Kidney (tissue), 13 donors: ENCODE measurements at regions not wholly inside any gene's neighbourhood (a gene's known extent, or its start where the extent isn't known, plus 50 kb on each side); places are given as distances from the start of the nearest gene placed in this dataset.

Experiments used
- DNase-seq, 5 donors: peaks; one replicate each; pipeline ENCODE4 v3.0.0-alpha.2; 2013 to 2020
- FAIRE-seq: peaks from 2 replicates; lab custom pipeline; 2012; peaks lifted over from hg19 to GRCh38; lab: Jason Lieb, UNC
- H3K27ac ChIP-seq, 2 donors: one replicate each; pipeline ENCODE4 v1.7.0; 2013; ENCODE audit warnings: low read depth in 2 of 2, low read length in 2 of 2, inconsistent platforms in 1 of 2
- H3K27me3 ChIP-seq: one replicate; pipeline ENCODE4 v1.7.1; 2013; ENCODE audit warnings: low read length, inconsistent platforms; ENCODE audit not compliant: control insufficient read depth, insufficient read depth
- H3K36me3 ChIP-seq, 3 donors: one replicate each; pipeline versions ENCODE4 v1.7.0 to v1.7.1; 2013; ENCODE audit warnings: low read length in 3 of 3, control low read depth in 1 of 3, inconsistent platforms in 1 of 3; ENCODE audit not compliant: insufficient read depth in 3 of 3, control insufficient read depth in 2 of 3
- H3K4me1 ChIP-seq, 3 donors: one replicate each; pipeline versions ENCODE4 v1.7.0 to v1.7.1; 2013; ENCODE audit warnings: low read length in 3 of 3, inconsistent platforms in 1 of 3, low read depth in 1 of 3; ENCODE audit not compliant: control insufficient read depth in 2 of 3, insufficient read depth in 2 of 3
- H3K4me3 ChIP-seq, 3 donors: one replicate each; pipeline versions ENCODE4 v1.7.0 to v1.8.1; 2013; ENCODE audit warnings: low read length in 3 of 3, control low read depth in 1 of 3, inconsistent platforms in 1 of 3
- H3K9ac ChIP-seq, 3 donors: one replicate each; pipeline versions ENCODE4 v1.7.0 to v1.7.1; 2013; ENCODE audit warnings: low read length in 3 of 3, control low read depth in 1 of 3, inconsistent platforms in 1 of 3
- H3K9me3 ChIP-seq, 3 donors: one replicate each; pipeline versions ENCODE4 v1.7.0 to v1.7.1; 2013; ENCODE audit warnings: low read length in 3 of 3, control low read depth in 1 of 3, inconsistent platforms in 1 of 3; ENCODE audit not compliant: control insufficient read depth in 2 of 3, insufficient read depth in 1 of 3
- CTCF ChIP-seq: IDR thresholded peaks from 3 replicates; pipeline ENCODE4 v1.5.1; 2012; ENCODE audit warnings: mild to moderate bottlenecking, moderate library complexity, borderline replicate concordance; ENCODE audit not compliant: insufficient read depth; ENCODE audit errors: extremely low read depth
- intact Hi-C: fragments of 100-400 bp; cut with DNase I; formaldehyde crosslinking; loops from one replicate; pipeline ENCODE4 v1.11.1; 2022
- donor health status: control.
- donor health status: control.
- donor health status: control.
- donor health status: control.
- donor health status: control.
- donor health status: DM: yes; HTN: yes; CAD: no.
- donor health status: Normal renal cell carcinoma (clear cell type).

GRCh38 chr10:64840341-64840740 is 1319.1 kb downstream of the REEP3 start:
- Histone ChIP-seq H3K36me3 (no peaks in the 10 kb centered on the region), H3K4me3 (no peak overlapping the region), H3K9me3 (no peaks in the 10 kb centered on the region), H3K4me1 (no peaks in the 10 kb centered on the region), H3K27ac (no peak overlapping the region), H3K9ac (no peak overlapping the region), H3K27me3 (no peaks in the 10 kb centered on the region)
- intact Hi-C loops, result no loop called here
- FAIRE-seq (no peak), DNase-seq (peak in 1 of 5 donors; percentile 74)
- no peak for TF ChIP-seq CTCF

- no peaks in the 10 kb centered on the region for H3K27me3 ChIP-seq
- no peak overlapping the region for H3K27ac ChIP-seq
- H3K9ac ChIP-seq, result no peak overlapping the region
- DNase-seq (no peak), FAIRE-seq (no peak)
- TF ChIP-seq CTCF, result no peak
- intact Hi-C loops, result no loop called here
- H3K9me3 ChIP-seq, result no peaks in the 10 kb centered on the region
- H3K4me3 ChIP-seq, result no peak overlapping the region
- no peaks in the 10 kb centered on the region for H3K4me1 ChIP-seq
- no peaks in the 10 kb centered on the region for H3K36me3 ChIP-seq
These were observed 1325.5 kb downstream of the REEP3 start for GRCh38 chr10:64846700-64847099.

- intact Hi-C loops, result no loop called here
- Histone ChIP-seq H3K27ac (no peak overlapping the region), H3K27me3 (no peaks in the 10 kb centered on the region), H3K9me3 (no peaks in the 10 kb centered on the region), H3K4me1 (no peaks in the 10 kb centered on the region), H3K36me3 (no peaks in the 10 kb centered on the region), H3K4me3 (no peak overlapping the region), H3K9ac (no peak overlapping the region)
- DNase-seq (no peak), FAIRE-seq (no peak)
- TF ChIP-seq CTCF, result no peak
These were observed 1334.7 kb downstream of the REEP3 start for GRCh38 chr10:64855941-64856340.

GRCh38 chr10:64859911-64860310 is 1338.7 kb downstream of the REEP3 start:
- H3K4me3 ChIP-seq, result no peak overlapping the region
- H3K27me3 ChIP-seq, result no peaks in the 10 kb centered on the region
- FAIRE-seq (no peak), DNase-seq (no peak)
- H3K9ac ChIP-seq, result no peak overlapping the region
- H3K27ac ChIP-seq, result no peak overlapping the region
- H3K9me3 ChIP-seq, result no peaks in the 10 kb centered on the region
- no peaks in the 10 kb centered on the region for H3K4me1 ChIP-seq
- no peaks in the 10 kb centered on the region for H3K36me3 ChIP-seq
- intact Hi-C loops, result no loop called here
- peak; percentile 3 for TF ChIP-seq CTCF
